A549 (cell line): ENCODE measurements at regions not wholly inside any gene's neighbourhood (a gene's known extent, or its start where the extent isn't known, plus 50 kb on each side); places are given as distances from the start of the nearest gene placed in this dataset.

Experiments used
- ATAC-seq, 2 experiments: fragments of 200-7000 bp in 1 of 2; fragments of >200 bp in 1 of 2; cut with Nextera tagmentation in 1 of 2; cut with Tn5 transposase in 1 of 2; 3 replicates each; pipeline versions ENCODE4 v1.8.0 to v1.9.1; 2018 to 2020; ENCODE audit warnings: mild to moderate bottlenecking in 1 of 2, moderate library complexity in 1 of 2
- CTCF ChIA-PET: fragments of 300-600 bp; sonication (Branson Sonifier 250); formaldehyde crosslinking; extraction: SDS; loops from one replicate; lab custom pipeline; 2021; ENCODE audit warnings: antibody characterized with exemption, inconsistent platforms; lab: Yijun Ruan, JAX
- POLR2A ChIA-PET: fragments of 350-600 bp; formaldehyde crosslinking; extraction: SDS; loops from one replicate; lab custom pipeline; 2021; ENCODE audit warnings: antibody characterized with exemption, inconsistent platforms; lab: Yijun Ruan, JAX
- DNase-seq, 2 experiments: peaks; one replicate each; pipeline versions ENCODE4 v3.0.0 to v3.0.0-alpha.2; 2011 to 2016; ENCODE audit warnings: low read depth in 1 of 2, low spot score in 1 of 2
- FAIRE-seq: peaks from 2 replicates; lab custom pipeline; 2011; peaks lifted over from hg19 to GRCh38; lab: Jason Lieb, UNC
- H3K27ac ChIP-seq, 2 experiments: fragments of >200 bp; sonication (Bioruptor Twin); formaldehyde crosslinking; 3 replicates each; pipeline ENCODE4 v1.5.1; 2016 to 2017
- H3K4me1 ChIP-seq: fragments of >200 bp; sonication (Bioruptor Twin); formaldehyde crosslinking; 3 replicates; pipeline ENCODE4 v1.6.1; 2016
- H3K4me2 ChIP-seq: fragments of >200 bp; sonication (Bioruptor Twin); formaldehyde crosslinking; 3 replicates; pipeline ENCODE4 v1.6.1; 2016
- H3K4me3 ChIP-seq: fragments of >200 bp; sonication (Bioruptor Twin); formaldehyde crosslinking; 3 replicates; pipeline ENCODE4 v1.5.1; 2016
- H3K9me3 ChIP-seq: fragments of >200 bp; sonication (Bioruptor Twin); formaldehyde crosslinking; 3 replicates; pipeline ENCODE4 v1.6.1; 2016
- BHLHE40 ChIP-seq: IDR thresholded peaks from 2 replicates; pipeline ENCODE4 v1.6.1; 2012; ENCODE audit warnings: low read depth, low read length, inconsistent platforms
- CHD2 ChIP-seq: fragments of 150-350 bp; IDR thresholded peaks from 2 replicates; pipeline ENCODE4 v1.6.1; 2014; ENCODE audit warnings: low read length; ENCODE audit not compliant: partially characterized antibody
- E2F6 ChIP-seq: IDR thresholded peaks from 2 replicates; pipeline ENCODE4 v1.6.1; 2012; ENCODE audit warnings: low read depth, borderline replicate concordance
- EHF ChIP-seq: fragments of 250-450 bp; sonication (Bioruptor Pico); IDR thresholded peaks from 2 replicates; pipeline ENCODE4 v1.5.0; 2020; ENCODE audit warnings: mild to moderate bottlenecking
- EHMT2 ChIP-seq: fragments of 200-600 bp; sonication (generic); IDR thresholded peaks from 2 replicates; pipeline ENCODE4 v1.6.1; 2016; ENCODE audit warnings: antibody characterized with exemption, low read depth, mild to moderate bottlenecking, moderate library complexity
- FOXS1 ChIP-seq: fragments of 250-450 bp; sonication (Bioruptor Pico); IDR thresholded peaks from 2 replicates; pipeline ENCODE4 v1.5.0; 2020; ENCODE audit warnings: mild to moderate bottlenecking, moderate library complexity
- HEYL ChIP-seq: fragments of 250-450 bp; sonication (Bioruptor Pico); IDR thresholded peaks from 2 replicates; pipeline ENCODE4 v1.8.0; 2021; ENCODE audit warnings: mild to moderate bottlenecking, moderate library complexity
- KDM5A ChIP-seq: fragments of 200-600 bp; sonication (generic); IDR thresholded peaks from 2 replicates; pipeline ENCODE4 v1.6.1; 2016; ENCODE audit warnings: antibody characterized with exemption, mild to moderate bottlenecking
- MAFK ChIP-seq: fragments of 450-650 bp; IDR thresholded peaks from 2 replicates; pipeline ENCODE4 v1.6.1; 2014; ENCODE audit not compliant: partially characterized antibody
- MAZ ChIP-seq: fragments of 150-350 bp; IDR thresholded peaks from 2 replicates; pipeline ENCODE4 v1.6.1; 2014; ENCODE audit warnings: antibody characterized with exemption, low read depth, low read length, borderline replicate concordance
- MYC ChIP-seq: IDR thresholded peaks from 2 replicates; pipeline ENCODE4 v1.6.1; 2012; ENCODE audit warnings: mild to moderate bottlenecking, inconsistent platforms, low read length, improper control_type of control experiment, borderline replicate concordance
- NPAS2 ChIP-seq: fragments of 250-450 bp; sonication (Bioruptor Pico); IDR thresholded peaks from 2 replicates; pipeline ENCODE4 v1.8.0; 2022; ENCODE audit warnings: mild to moderate bottlenecking, moderate library complexity, borderline replicate concordance
- RAD21 ChIP-seq, 2 experiments: fragments of >200 bp in 1 of 2; sonication (Bioruptor Twin) in 1 of 2; formaldehyde crosslinking in 1 of 2; IDR thresholded peaks in 1 of 2; conservative IDR thresholded peaks in 1 of 2; 2 replicates in 1 of 2; 3 replicates in 1 of 2; pipeline ENCODE4 v1.6.1; 2012 to 2018; ENCODE audit warnings: inconsistent platforms in 1 of 2
- RARB ChIP-seq: fragments of 250-450 bp; sonication (Bioruptor Pico); IDR thresholded peaks from 2 replicates; pipeline ENCODE4 v1.8.0; 2021; ENCODE audit warnings: mild to moderate bottlenecking, moderate library complexity
- RCOR1 ChIP-seq: fragments of 150-350 bp; IDR thresholded peaks from 2 replicates; pipeline ENCODE4 v1.6.1; 2014; ENCODE audit warnings: antibody characterized with exemption, low read length, low read depth
- RFX5 ChIP-seq: fragments of 450-650 bp; IDR thresholded peaks from 2 replicates; pipeline ENCODE4 v1.7.1; 2014; ENCODE audit warnings: antibody characterized with exemption, mild to moderate bottlenecking, moderate library complexity
- TP53 ChIP-seq: fragments of 250-450 bp; sonication (Bioruptor Pico); IDR thresholded peaks from 2 replicates; pipeline ENCODE4 v1.5.0; 2021; ENCODE audit warnings: mild to moderate bottlenecking, moderate library complexity
- USF2 ChIP-seq: fragments of 450-650 bp; IDR thresholded peaks from 2 replicates; pipeline ENCODE4 v1.6.1; 2014; ENCODE audit warnings: antibody characterized with exemption
- ZFP36 ChIP-seq: fragments of 450-650 bp; IDR thresholded peaks from 2 replicates; pipeline ENCODE4 v1.6.1; 2014; ENCODE audit warnings: borderline replicate concordance; ENCODE audit not compliant: partially characterized antibody
- ZSCAN20 ChIP-seq: fragments of 250-450 bp; sonication (Bioruptor Pico); IDR thresholded peaks from 2 replicates; pipeline ENCODE4 v1.8.0; 2022; ENCODE audit warnings: mild to moderate bottlenecking, moderate library complexity
- WGBS: methylation state at CpG from one replicate; pipeline ENCODE4 v1.1.6; 2017; ENCODE audit errors: missing lambda C conversion rate; 5-methylcytosine and 5-hydroxymethylcytosine counted together
- TF ChIP-seq, protein P1 (sequence below): IDR thresholded peaks from 2 replicates; pipeline ENCODE4 v1.6.1; 2012
- TF ChIP-seq, protein P2 (sequence below): fragments of 250-450 bp; sonication (Bioruptor Pico); IDR thresholded peaks from 2 replicates; pipeline ENCODE4 v1.5.0; 2020; ENCODE audit warnings: low read depth, mild to moderate bottlenecking, moderate library complexity

- no peak for ATAC-seq
- DNase-seq = no peak
- POLR2A ChIA-PET = no interaction called here
- H3K4me3 ChIP-seq = no peak overlapping the region
- no peak for FAIRE-seq
- H3K4me2 ChIP-seq = no peak overlapping the region
- H3K9me3 ChIP-seq = no peaks in the 10 kb centered on the region
- no peaks in the 10 kb centered on the region for H3K4me1 ChIP-seq
- TF ChIP-seq ZFP36 (no peak), USF2 (no peak), NPAS2 (CRISPR knock-in tag) (no peak), MAZ (no peak), RCOR1 (no peak), MYC (no peak), MAFK (no peak)
- CTCF ChIA-PET = interaction anchor here (0.7 kb wide), 1 partner anchor 299 kb away, joined by 3 read pairs; no protein-coding TSS in a partner anchor
- no peak overlapping the region for H3K27ac ChIP-seq
- WGBS = 50% methylated on average over 4 of the region's 4 CpGs
These were observed 515.7 kb upstream of the RORB start for GRCh38 chr9:73981405-73981804.

DNA sequence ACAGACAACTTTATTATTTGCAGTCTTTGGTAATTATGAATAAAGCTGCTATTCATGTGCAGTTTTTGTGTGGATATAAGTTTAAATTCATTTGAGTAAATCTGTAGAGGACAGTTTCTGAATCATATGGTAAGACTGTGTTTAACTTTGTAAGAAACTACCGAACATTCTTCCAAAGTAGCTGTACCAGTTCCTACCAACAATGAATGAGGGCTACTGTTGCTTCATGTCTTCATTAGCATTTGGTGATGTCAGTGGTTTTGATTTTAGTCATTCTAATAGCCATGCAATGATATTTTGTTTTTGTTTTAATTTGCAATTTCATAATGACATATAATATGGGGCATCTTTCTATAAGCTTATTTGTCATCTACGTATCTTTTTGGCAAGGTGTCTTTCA is 501.3 kb upstream of the RORB start:
- Histone ChIP-seq H3K9me3 (no peaks in the 10 kb centered on the region), H3K27ac (no peak overlapping the region), H3K4me1 (no peaks in the 10 kb centered on the region), H3K4me3 (no peak overlapping the region), H3K4me2 (no peak overlapping the region)
- DNase-seq (no peak), ATAC-seq (no peak), FAIRE-seq (no peak)
- POLR2A ChIA-PET = no interaction called here
- WGBS = 37% methylated on average over 2 of the region's 2 CpGs
- no peak for TF ChIP-seq RAD21 (conservative IDR thresholded peaks at IDR 0.05 in 1 of 2, IDR thresholded peaks at IDR 0.05 in 1 of 2)
- no peak for TF ChIP-seq FOXS1 (CRISPR knock-in tag)
- TF ChIP-seq E2F6 = no peak
- TF ChIP-seq CHD2 = no peak
- TF ChIP-seq HEYL (CRISPR knock-in tag) = no peak
- no peak for TF ChIP-seq ZSCAN20
- no peak for TF ChIP-seq TP53 (CRISPR knock-in tag)
- TF ChIP-seq RFX5 = no peak
- TF ChIP-seq EHF (CRISPR knock-in tag) = no peak
- TF ChIP-seq ZFP36 = no peak
- TF ChIP-seq, protein P1, sequence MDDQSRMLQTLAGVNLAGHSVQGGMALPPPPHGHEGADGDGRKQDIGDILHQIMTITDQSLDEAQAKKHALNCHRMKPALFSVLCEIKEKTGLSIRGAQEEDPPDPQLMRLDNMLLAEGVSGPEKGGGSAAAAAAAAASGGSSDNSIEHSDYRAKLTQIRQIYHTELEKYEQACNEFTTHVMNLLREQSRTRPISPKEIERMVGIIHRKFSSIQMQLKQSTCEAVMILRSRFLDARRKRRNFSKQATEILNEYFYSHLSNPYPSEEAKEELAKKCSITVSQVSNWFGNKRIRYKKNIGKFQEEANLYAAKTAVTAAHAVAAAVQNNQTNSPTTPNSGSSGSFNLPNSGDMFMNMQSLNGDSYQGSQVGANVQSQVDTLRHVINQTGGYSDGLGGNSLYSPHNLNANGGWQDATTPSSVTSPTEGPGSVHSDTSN = no peak
- CTCF ChIA-PET = no interaction called here

GRCh38 chr9:73996844-73997243 is 500.3 kb upstream of the RORB start:
- H3K9me3 ChIP-seq = no peaks in the 10 kb centered on the region
- no peak for DNase-seq
- no peak for ATAC-seq
- H3K4me1 ChIP-seq = no peaks in the 10 kb centered on the region
- no peak overlapping the region for H3K27ac ChIP-seq
- H3K4me3 ChIP-seq = no peak overlapping the region
- 3% methylated on average over 1 of the region's 1 CpG for WGBS
- POLR2A ChIA-PET = no interaction called here
- H3K4me2 ChIP-seq = no peak overlapping the region
- TF ChIP-seq RARB (CRISPR knock-in tag) (no peak), KDM5A (no peak), RCOR1 (no peak), MYC (no peak), EHMT2 (no peak), BHLHE40 (no peak)
- TF ChIP-seq, protein P2, sequence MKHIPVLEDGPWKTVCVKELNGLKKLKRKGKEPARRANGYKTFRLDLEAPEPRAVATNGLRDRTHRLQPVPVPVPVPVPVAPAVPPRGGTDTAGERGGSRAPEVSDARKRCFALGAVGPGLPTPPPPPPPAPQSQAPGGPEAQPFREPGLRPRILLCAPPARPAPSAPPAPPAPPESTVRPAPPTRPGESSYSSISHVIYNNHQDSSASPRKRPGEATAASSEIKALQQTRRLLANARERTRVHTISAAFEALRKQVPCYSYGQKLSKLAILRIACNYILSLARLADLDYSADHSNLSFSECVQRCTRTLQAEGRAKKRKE (CRISPR knock-in tag) = no peak
- TF ChIP-seq, all 56 proteins: peak for 0
- CTCF ChIA-PET = no interaction called here
- FAIRE-seq = no peak
